GM12878 (cell line): ENCODE measurements at regions not wholly inside any gene's neighbourhood (a gene's known extent, or its start where the extent isn't known, plus 50 kb on each side); places are given as distances from the start of the nearest gene placed in this dataset.
A peak's percentile ranks its signal among the peaks of the same experiment; 100 is the strongest.

Experiments used
- EP300 ChIP-seq, 2 experiments: fragments of 150-350 bp in 1 of 2; IDR thresholded peaks; 2 replicates each; pipeline ENCODE4 v1.6.1; 2011 to 2012; ENCODE audit warnings: low read depth in 2 of 2, low read length in 2 of 2, borderline replicate concordance in 1 of 2, improper control_type of control experiment in 1 of 2, inconsistent platforms in 1 of 2; ENCODE audit not compliant: control insufficient read depth in 1 of 2
- MXI1 ChIP-seq: fragments of 150-350 bp; IDR thresholded peaks from 2 replicates; pipeline ENCODE4 v1.6.1; 2011; ENCODE audit warnings: low read depth, mild to moderate bottlenecking, inconsistent platforms, low read length, improper control_type of control experiment
- NR2C2 ChIP-seq: IDR thresholded peaks from 2 replicates; pipeline ENCODE4 v1.6.1; 2011; ENCODE audit warnings: borderline replicate concordance, low read depth; ENCODE audit not compliant: control insufficient read depth, insufficient read length
- TAF1 ChIP-seq: IDR thresholded peaks from 2 replicates; pipeline ENCODE4 v1.6.1; 2011; ENCODE audit warnings: mild to moderate bottlenecking, low read depth, low read length, borderline replicate concordance
- TF ChIP-seq, protein P1 (sequence below): IDR thresholded peaks from 2 replicates; pipeline ENCODE4 v1.6.1; 2012; ENCODE audit warnings: low read length, inconsistent platforms
- TF ChIP-seq, protein P2 (sequence below): IDR thresholded peaks from 2 replicates; pipeline ENCODE4 v1.6.1; 2011; ENCODE audit warnings: low read depth, low read length, improper control_type of control experiment, borderline replicate concordance

DNA sequence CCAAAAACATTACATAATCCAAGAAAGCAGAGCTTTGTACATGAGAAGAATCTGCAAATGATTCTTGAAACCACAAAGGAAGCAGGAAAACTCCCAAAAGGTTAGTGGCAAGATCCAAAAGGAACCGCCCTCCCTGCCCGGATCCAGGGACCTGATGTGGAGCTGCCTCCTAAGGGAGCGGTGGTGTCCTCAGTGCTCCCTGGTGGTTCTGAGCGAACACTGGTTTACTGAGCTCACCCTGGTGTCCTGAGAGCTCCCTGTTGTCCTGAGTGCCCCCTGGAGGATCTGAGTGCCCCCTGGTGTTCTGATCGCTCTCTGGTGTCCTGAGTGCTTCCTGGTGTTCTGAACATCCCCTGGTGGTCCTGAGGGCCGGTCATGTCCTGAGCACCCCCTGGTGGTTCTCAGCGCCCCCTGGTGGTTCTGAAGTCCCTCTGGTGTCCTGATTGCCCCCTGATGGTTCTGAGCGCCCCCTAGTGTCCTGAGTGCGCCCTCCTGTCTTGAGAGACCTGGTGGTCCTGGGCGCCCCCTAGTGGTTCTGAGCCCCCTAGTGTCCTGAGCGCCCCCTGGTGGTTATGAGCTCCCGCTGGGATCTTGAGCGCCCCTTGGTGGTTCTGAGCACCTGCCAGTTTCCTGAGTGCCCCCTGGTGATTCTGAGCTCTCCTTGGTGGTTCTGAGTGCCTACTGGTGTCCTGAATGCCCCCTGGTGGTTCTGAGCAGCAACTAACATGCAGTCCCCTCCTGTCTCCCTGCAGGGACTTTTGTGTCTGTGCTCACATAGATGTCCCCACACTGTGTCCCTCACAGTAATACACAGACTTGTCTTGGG, 891.1 kb downstream of the TMEM121 start:
- TF ChIP-seq EP300 (IDR thresholded peaks at IDR 0.05; ENCODE audit: borderline replicate concordance in 1 of 2, control insufficient read depth in 1 of 2, low read depth in 2 of 2, low read length in 2 of 2) = no peak
- no peak for TF ChIP-seq MXI1
- TF ChIP-seq, protein P1, sequence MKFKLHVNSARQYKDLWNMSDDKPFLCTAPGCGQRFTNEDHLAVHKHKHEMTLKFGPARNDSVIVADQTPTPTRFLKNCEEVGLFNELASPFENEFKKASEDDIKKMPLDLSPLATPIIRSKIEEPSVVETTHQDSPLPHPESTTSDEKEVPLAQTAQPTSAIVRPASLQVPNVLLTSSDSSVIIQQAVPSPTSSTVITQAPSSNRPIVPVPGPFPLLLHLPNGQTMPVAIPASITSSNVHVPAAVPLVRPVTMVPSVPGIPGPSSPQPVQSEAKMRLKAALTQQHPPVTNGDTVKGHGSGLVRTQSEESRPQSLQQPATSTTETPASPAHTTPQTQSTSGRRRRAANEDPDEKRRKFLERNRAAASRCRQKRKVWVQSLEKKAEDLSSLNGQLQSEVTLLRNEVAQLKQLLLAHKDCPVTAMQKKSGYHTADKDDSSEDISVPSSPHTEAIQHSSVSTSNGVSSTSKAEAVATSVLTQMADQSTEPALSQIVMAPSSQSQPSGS = 0 out of 2 replicates have a peak, but pooled peaks have one; percentile 32
- no peak for TF ChIP-seq NR2C2
- TF ChIP-seq, protein P2, sequence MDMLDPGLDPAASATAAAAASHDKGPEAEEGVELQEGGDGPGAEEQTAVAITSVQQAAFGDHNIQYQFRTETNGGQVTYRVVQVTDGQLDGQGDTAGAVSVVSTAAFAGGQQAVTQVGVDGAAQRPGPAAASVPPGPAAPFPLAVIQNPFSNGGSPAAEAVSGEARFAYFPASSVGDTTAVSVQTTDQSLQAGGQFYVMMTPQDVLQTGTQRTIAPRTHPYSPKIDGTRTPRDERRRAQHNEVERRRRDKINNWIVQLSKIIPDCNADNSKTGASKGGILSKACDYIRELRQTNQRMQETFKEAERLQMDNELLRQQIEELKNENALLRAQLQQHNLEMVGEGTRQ = no peak
- no peak for TF ChIP-seq TAF1
